ENCODE measurements at regions not wholly inside any gene's neighbourhood (a gene's known extent, or its start where the extent isn't known, plus 50 kb on each side); places are given as distances from the start of the nearest gene placed in this dataset.

DNA sequence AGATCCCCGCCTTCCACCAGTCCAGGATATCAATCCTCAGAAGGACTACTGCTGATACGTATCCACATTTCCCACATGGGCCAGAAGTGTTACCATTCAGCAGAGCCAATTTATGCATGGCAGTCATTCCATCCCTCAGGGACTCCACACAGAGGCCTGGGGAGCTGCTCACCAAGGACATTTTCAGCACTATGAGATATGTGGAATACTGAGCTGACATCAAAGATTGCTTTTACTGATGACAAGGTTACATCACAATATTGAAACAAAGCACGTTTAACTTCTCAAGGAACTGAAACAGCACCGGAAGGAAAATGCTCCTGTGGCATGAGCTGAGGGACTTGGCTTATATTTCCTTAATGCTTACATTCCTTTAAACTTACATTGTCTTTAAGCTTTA lies 335.1 kb downstream of the BMPER start:
- H3K36me3 Mint-ChIP-seq (ENCODE audit: insufficient read depth in 1 of 3, low read depth in 3 of 3), result no peaks in the 10 kb centered on the region; a peak in 1 of 7 replicates
- no peaks in the 10 kb centered on the region; the same call in 1 of the 2 replicates for H3K27me3 Mint-ChIP-seq (ENCODE audit: low read depth)
- H3K23me2 ChIP-seq (ENCODE audit: insufficient read length, low read depth, low read length, poor library complexity, severe bottlenecking), result no peaks in the 10 kb centered on the region
- H3K4ac ChIP-seq (ENCODE audit: low read depth, low read length), result no peak overlapping the region
- no peak overlapping the region for H3K9ac ChIP-seq (ENCODE audit: extremely low read depth, insufficient read length, low read length)
- no peak overlapping the region for H2AFZ ChIP-seq (ENCODE audit: low read length)
- no peak overlapping the region for H3K23ac ChIP-seq (ENCODE audit: insufficient read length, low read depth, low read length)
- no peak overlapping the region for H3K4me2 ChIP-seq (ENCODE audit: insufficient read depth, insufficient read length, low read length)
- H2BK5ac ChIP-seq (ENCODE audit: insufficient read length, low read length), result no peak overlapping the region
- H3K14ac ChIP-seq (ENCODE audit: insufficient read depth, low read length), result no peak overlapping the region
- no CpG with 5 or more reads among the region's 4 CpGs for WGBS (ENCODE audit: extremely low coverage, insufficient read length, low lambda C conversion rate)
- no peak overlapping the region for H2AK5ac ChIP-seq (ENCODE audit: insufficient read length, low read length)
- H4K8ac ChIP-seq (replicated peaks; ENCODE audit: insufficient read length, low read depth, low read length), result no peak overlapping the region
- no peak overlapping the region for H3T11ph ChIP-seq (ENCODE audit: low read length)
- no peaks in the 10 kb centered on the region for H3K79me2 ChIP-seq (ENCODE audit: insufficient read depth, low read length)
- no peak overlapping the region for H3K56ac ChIP-seq (ENCODE audit: insufficient read length, low read depth, low read length)
- no peak overlapping the region for H2BK120ac ChIP-seq (ENCODE audit: low read depth, low read length, poor library complexity, severe bottlenecking)
- no peaks in the 10 kb centered on the region for H3K79me1 ChIP-seq (ENCODE audit: insufficient read depth, low read depth, low read length, poor library complexity, severe bottlenecking)
- H3K9me3 ChIP-seq (ENCODE audit: control insufficient read depth, low read depth, low read length), result no peaks in the 10 kb centered on the region
- H4K5ac ChIP-seq (ENCODE audit: insufficient read length, low read depth, low read length), result no peak overlapping the region
- H3K18ac ChIP-seq (ENCODE audit: insufficient read length, low read depth, low read length), result no peak overlapping the region
- no peak for DNase-seq
- no peak overlapping the region for H2BK20ac ChIP-seq (ENCODE audit: low read depth, low read length, poor library complexity, severe bottlenecking)
- H4K91ac ChIP-seq (ENCODE audit: insufficient read length, low read depth, low read length), result no peak overlapping the region
- TF ChIP-seq, protein P1, sequence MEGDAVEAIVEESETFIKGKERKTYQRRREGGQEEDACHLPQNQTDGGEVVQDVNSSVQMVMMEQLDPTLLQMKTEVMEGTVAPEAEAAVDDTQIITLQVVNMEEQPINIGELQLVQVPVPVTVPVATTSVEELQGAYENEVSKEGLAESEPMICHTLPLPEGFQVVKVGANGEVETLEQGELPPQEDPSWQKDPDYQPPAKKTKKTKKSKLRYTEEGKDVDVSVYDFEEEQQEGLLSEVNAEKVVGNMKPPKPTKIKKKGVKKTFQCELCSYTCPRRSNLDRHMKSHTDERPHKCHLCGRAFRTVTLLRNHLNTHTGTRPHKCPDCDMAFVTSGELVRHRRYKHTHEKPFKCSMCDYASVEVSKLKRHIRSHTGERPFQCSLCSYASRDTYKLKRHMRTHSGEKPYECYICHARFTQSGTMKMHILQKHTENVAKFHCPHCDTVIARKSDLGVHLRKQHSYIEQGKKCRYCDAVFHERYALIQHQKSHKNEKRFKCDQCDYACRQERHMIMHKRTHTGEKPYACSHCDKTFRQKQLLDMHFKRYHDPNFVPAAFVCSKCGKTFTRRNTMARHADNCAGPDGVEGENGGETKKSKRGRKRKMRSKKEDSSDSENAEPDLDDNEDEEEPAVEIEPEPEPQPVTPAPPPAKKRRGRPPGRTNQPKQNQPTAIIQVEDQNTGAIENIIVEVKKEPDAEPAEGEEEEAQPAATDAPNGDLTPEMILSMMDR (conservative IDR thresholded peaks at IDR 0.05), result no peak
- no peak overlapping the region for H3K4me3 Mint-ChIP-seq
- no peaks in the 10 kb centered on the region for H3K4me1 ChIP-seq (ENCODE audit: insufficient read depth, low read length)
- H3K9me3 Mint-ChIP-seq, result no peaks in the 10 kb centered on the region
- 0 out of 4 replicates have a peak, but pooled peaks cover 0 to 2% of the 10 kb centered on the region in 2 experiments for H3K4me1 Mint-ChIP-seq
- no peak overlapping the region for H2BK15ac ChIP-seq (ENCODE audit: low read depth, low read length)
- H4K20me1 ChIP-seq (ENCODE audit: control insufficient read depth, insufficient read depth, insufficient read length), result no peaks in the 10 kb centered on the region
- no peak overlapping the region for H2BK12ac ChIP-seq (ENCODE audit: insufficient read length, low read depth, low read length)
- no peaks in the 10 kb centered on the region for H3K27me3 ChIP-seq (ENCODE audit: insufficient read depth, low read length)
- no peak overlapping the region for H3K27ac ChIP-seq (ENCODE audit: insufficient read length, low read depth, low read length)
- no peak overlapping the region for H3K27ac Mint-ChIP-seq

Data from H9 (cell line).